Ramos (cell line): ENCODE measurements at regions not wholly inside any gene's neighbourhood (a gene's known extent, or its start where the extent isn't known, plus 50 kb on each side); places are given as distances from the start of the nearest gene placed in this dataset.

ENCODE experiments used
- in situ Hi-C: fragments of 300-500 bp; cut with MboI; formaldehyde crosslinking; loops from one replicate; pipeline ENCODE4 v1.14.3; 2022; ENCODE audit warnings: low sequenced_read_pairs; ENCODE audit not compliant: unreplicated experiment

- in situ Hi-C loops, result no loop called here
Observed at GRCh38 chr20:24761220-24762065, 187.6 kb upstream of the CST7 start.

DNA sequence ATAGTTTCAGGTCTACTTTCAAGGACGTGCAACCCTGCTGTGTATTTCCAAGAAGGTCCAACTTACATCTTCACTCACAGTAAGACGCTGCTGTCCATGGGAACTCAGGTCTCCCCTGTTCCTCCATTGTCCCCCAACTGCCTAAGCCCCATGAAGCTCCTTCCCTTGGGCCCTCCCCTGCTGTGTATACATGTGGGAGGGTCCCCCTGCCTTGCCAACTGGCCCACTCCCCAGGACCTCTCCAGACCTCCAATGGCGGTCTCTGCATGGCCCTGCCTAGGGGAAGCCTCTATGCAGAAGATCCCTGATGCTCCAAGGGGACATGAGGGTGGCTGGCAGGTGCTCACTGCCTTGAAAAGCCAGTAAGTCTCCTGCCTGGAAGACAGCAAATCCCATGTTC lies 186.7 kb upstream of the CST7 start:
- in situ Hi-C loops, result no loop called here

DNA sequence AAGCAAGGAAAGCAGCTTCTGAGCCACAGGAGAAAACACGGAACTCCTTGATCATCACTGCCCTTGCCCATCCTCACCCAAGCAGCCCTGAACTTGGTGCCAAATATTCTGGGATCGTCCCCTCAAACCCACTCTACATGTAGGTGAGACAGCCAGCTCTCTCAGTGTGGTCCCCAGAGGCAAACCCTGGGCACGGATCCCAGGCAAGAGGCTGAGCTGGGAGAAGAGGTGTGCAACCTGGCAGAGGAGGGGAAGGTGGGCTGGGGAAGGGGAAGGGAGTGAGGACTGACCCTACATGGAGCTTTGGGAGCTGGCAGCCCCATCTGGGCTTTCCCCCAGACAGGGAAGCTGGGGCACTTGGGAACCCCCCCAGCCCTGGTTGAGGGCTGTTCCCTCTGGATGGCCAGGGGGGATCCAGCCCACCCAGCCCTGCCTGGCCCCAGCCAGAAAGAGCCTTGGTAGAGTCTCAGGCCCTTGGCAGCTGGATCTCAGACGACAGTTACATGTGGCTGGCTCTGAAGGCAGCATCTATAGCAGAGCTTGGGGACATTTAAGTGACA lies 186.2 kb upstream of the CST7 start:
- in situ Hi-C loops, result no loop called here

DNA sequence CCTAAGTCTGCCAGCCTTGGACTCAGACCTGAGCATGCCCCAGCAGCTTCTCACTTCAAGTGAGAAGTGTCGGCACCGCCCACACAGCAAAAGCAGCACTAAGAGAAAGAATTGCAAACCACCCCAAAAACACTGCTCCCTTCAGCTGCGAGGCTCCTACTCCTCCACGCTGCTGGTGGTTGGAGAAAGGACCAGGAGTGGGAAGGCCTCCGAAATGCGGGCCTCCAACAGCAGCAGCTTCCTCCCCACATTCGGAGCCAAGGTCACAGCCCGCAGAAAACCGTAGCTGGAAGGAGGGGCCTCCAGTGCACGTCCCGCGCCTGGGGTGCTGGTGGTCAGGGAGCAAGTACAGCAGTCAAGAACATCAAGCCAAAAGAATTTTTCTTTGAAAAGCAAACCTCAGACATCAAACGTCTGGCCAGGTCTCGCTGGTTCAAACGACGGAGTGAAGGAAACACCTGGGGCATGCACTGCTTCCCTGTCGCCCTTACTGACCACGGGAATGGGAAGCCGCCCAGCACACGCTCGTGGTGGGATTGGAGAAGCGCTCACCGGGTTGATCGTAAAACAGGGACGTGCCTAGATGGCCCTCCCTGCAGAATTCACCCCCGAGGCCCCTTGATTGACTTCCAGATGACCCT lies 185.6 kb upstream of the CST7 start:
- in situ Hi-C loops, result no loop called here

GRCh38 chr20:24764027-24764793 lies 184.9 kb upstream of the CST7 start:
- in situ Hi-C loops, result no loop called here

- in situ Hi-C loops, result no loop called here
Observed at GRCh38 chr20:24764794-24765202, 184.3 kb upstream of the CST7 start.

DNA sequence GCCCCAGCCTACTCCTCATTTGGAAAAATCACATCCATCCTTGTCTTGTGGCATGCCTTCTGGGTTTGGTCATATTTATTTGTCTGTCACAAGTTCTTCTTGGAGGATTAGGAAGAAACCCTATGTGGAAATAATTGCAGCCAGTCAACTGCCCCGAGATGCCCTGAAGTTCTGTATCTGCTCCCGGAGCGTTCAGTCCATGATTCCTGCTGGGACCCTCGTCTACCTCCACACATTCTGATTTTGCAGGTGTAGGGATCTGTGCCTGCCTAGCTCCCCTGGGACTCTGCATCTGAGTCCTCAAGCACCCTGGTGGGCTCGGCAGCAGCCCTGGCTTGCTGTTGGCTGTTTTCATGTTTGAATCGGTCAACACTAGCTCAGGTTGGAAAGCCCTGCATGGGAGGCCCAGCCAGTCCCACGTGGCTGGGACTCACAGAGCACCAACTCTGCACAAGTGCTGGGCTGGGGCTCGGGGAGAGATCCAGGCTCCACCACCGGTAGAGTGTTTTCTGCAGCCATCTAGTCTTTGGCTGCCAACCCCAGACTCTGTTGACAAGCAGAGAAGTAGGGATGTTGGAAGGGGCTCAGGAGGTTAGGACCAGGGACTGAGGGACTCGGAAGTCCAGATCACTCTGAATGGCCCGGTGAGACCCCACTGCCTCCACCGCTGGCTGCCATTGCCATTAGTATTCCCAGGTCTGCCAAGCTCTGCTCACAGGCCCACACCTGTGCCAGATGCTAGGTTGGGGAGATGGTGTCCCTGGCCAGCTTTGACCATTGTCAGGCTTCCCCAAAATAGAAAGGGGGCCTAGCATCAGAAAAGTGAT lies 183.5 kb upstream of the CST7 start:
- in situ Hi-C loops, result no loop called here

DNA sequence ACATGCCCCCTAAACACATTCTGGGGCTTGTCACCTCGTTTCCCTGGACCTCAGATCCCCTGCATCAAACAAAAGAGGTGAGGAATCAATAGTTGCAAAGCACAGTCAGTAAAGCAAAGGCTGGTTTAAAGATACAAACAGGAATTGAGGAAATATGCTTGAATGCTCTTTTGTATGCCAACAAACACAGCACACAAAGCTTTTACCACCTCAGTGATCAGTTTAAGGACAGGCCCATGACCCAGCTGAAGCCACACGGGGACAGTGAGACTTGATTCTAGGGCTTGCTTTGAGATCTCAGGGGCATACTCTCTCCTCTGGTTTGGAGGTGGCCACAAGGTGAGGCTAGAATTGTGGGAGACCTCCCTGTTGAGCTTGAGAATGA lies 182.9 kb upstream of the CST7 start:
- in situ Hi-C loops, result no loop called here

DNA sequence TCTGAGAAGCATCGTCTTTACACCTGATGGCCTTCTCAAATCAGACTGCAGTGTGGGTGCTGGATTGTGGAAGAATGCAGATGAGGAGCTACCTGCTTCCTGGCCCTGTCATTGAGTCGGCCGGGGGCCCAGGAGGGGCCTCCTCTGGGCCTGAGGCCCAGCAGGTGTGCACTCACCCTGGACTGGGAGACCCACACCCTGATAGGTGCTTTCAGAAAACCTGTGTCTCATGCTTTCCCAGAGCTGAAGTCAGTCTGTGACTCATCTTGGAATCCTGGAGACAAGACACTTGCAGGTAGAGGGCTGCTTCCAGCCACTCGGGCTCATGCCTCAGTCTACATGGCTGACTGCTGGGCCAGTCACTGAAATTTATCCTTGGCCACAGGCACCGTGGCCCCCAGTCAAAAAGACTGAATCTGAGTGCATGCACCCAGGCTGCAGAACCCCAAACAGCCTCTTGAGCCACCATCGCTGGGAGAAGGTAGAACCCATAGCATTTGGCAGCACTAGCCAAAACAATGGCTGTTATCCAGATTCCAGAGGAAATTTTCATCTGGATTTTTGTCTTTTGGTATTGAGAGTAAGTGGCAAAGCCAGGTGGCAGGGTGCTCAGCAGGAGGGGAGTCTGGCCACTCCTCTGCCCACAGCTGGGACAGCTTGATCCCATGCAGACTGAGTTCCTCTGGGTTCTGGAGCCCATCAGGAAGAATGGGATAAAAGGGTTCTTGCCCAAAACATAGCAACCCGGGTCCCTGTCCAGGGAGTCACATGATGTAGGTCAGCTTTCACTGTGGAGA lies 182.0 kb upstream of the CST7 start:
- in situ Hi-C loops, result no loop called here

- in situ Hi-C loops, result no loop called here
Observed at GRCh38 chr20:24767623-24768100, 181.4 kb upstream of the CST7 start.

- in situ Hi-C loops, result no loop called here
Observed at GRCh38 chr20:24768201-24768636, 180.8 kb upstream of the CST7 start.

- in situ Hi-C loops, result no loop called here
Observed at GRCh38 chr20:24768713-24769601, 180.1 kb upstream of the CST7 start.

- in situ Hi-C loops, result no loop called here
Observed at GRCh38 chr20:24769878-24770627, 179.0 kb upstream of the CST7 start.

GRCh38 chr20:24770628-24771541 lies 178.2 kb upstream of the CST7 start:
- in situ Hi-C loops, result no loop called here

- in situ Hi-C loops, result no loop called here
Observed at GRCh38 chr20:24771542-24772061, 177.5 kb upstream of the CST7 start.

- in situ Hi-C loops, result no loop called here
Observed at GRCh38 chr20:24772667-24773066, 176.4 kb upstream of the CST7 start.
